Natural killer cell treated with Interleukin-12 subunit alpha and Interleukin-12 subunit beta and Interleukin-15 and Interleukin-18, amount 100 ng/mL, for 72 hours (primary cell): ENCODE measurements at regions not wholly inside any gene's neighbourhood (a gene's known extent, or its start where the extent isn't known, plus 50 kb on each side); places are given as distances from the start of the nearest gene placed in this dataset.
A peak's percentile ranks its signal among the peaks of the same experiment; 100 is the strongest.

Source experiments
- ATAC-seq, 2 donors: fragments of 150-1000 bp; cut with Tn5 transposase in 1 of 2; sonication (Bioruptor Pico), chemical (Tn5 transposase) in 1 of 2; 2 replicates each; pipeline ENCODE4 v1.10.0; 2021
- DNase-seq: peaks from one replicate; pipeline ENCODE4 v3.0.0; 2022; ENCODE audit warnings: low spot score
- H3K27ac Mint-ChIP-seq, 2 donors: 1 replicate in 1 of 2; 2 replicates in 1 of 2; pipeline ENCODE4 v1.8.0; 2022; ENCODE audit warnings: mixed read lengths in 2 of 2, mild to moderate bottlenecking in 1 of 2, moderate library complexity in 1 of 2
- H3K27me3 Mint-ChIP-seq, 2 donors: 1 replicate in 1 of 2; 2 replicates in 1 of 2; pipeline ENCODE4 v1.8.0; 2022; ENCODE audit warnings: mixed read lengths in 2 of 2
- H3K36me3 Mint-ChIP-seq: one replicate; pipeline ENCODE4 v1.8.0; 2022; ENCODE audit warnings: mixed read lengths
- H3K4me1 Mint-ChIP-seq, 2 donors: 1 replicate in 1 of 2; 2 replicates in 1 of 2; pipeline ENCODE4 v1.8.0; 2022; ENCODE audit warnings: low read depth in 2 of 2, mixed read lengths in 2 of 2, mild to moderate bottlenecking in 1 of 2
- H3K4me3 Mint-ChIP-seq: one replicate; pipeline ENCODE4 v1.8.0; 2022; ENCODE audit warnings: mixed read lengths
- H3K9me3 Mint-ChIP-seq: 2 replicates; pipeline ENCODE4 v1.8.0; 2022; ENCODE audit warnings: mixed read lengths

- Mint-ChIP-seq H3K27ac (no peak overlapping the region), H3K9me3 (no peaks in the 10 kb centered on the region), H3K4me1 (no peaks in the 10 kb centered on the region), H3K27me3 (peaks cover 5 to 15% of the 10 kb centered on the region in 2 donors), H3K36me3 (no peaks in the 10 kb centered on the region), H3K4me3 (no peak overlapping the region)
- ATAC-seq (peak in 1 of 2 donors; percentile 20), DNase-seq (no peak)
Measured at GRCh38 chr5:158534203-158534602, 565.5 kb downstream of the EBF1 start.

- Mint-ChIP-seq H3K36me3 (no peaks in the 10 kb centered on the region), H3K27ac (no peak overlapping the region), H3K4me1 (no peaks in the 10 kb centered on the region), H3K27me3 (peaks cover 5 to 15% of the 10 kb centered on the region in 2 donors), H3K4me3 (no peak overlapping the region), H3K9me3 (no peaks in the 10 kb centered on the region)
- DNase-seq (no peak), ATAC-seq (no peak)
Measured at GRCh38 chr5:158532739-158533138, 567.0 kb downstream of the EBF1 start.

- H3K4me1 Mint-ChIP-seq = no peaks in the 10 kb centered on the region
- no peak overlapping the region for H3K27ac Mint-ChIP-seq
- H3K4me3 Mint-ChIP-seq = no peak overlapping the region
- DNase-seq = no peak
- peaks cover 5 to 9% of the 10 kb centered on the region in 2 donors for H3K27me3 Mint-ChIP-seq
- ATAC-seq = no peak
- no peaks in the 10 kb centered on the region for H3K9me3 Mint-ChIP-seq
- H3K36me3 Mint-ChIP-seq = no peaks in the 10 kb centered on the region
Measured at GRCh38 chr5:158531860-158532259, 567.9 kb downstream of the EBF1 start.

GRCh38 chr5:158530115-158530514 is 569.6 kb downstream of the EBF1 start:
- Mint-ChIP-seq H3K27me3 (peaks cover 3 to 5% of the 10 kb centered on the region in 2 donors), H3K36me3 (no peaks in the 10 kb centered on the region), H3K27ac (no peak overlapping the region), H3K4me3 (no peak overlapping the region), H3K4me1 (no peaks in the 10 kb centered on the region), H3K9me3 (peaks cover 3% of the 10 kb centered on the region)
- no peak for ATAC-seq
- DNase-seq = no peak

GRCh38 chr5:158529454-158529853 is 570.3 kb downstream of the EBF1 start:
- peaks cover 3% of the 10 kb centered on the region for H3K9me3 Mint-ChIP-seq
- H3K27me3 Mint-ChIP-seq = peaks cover 3 to 5% of the 10 kb centered on the region in 2 donors
- no peaks in the 10 kb centered on the region for H3K36me3 Mint-ChIP-seq
- no peak overlapping the region for H3K4me3 Mint-ChIP-seq
- H3K27ac Mint-ChIP-seq = no peak overlapping the region
- DNase-seq = no peak
- no peak for ATAC-seq
- no peaks in the 10 kb centered on the region for H3K4me1 Mint-ChIP-seq

- Mint-ChIP-seq H3K9me3 (peaks cover 3% of the 10 kb centered on the region), H3K4me1 (no peaks in the 10 kb centered on the region)
Measured at GRCh38 chr5:158525663-158526062, 574.1 kb downstream of the EBF1 start.

GRCh38 chr5:158524070-158524469 is 575.6 kb downstream of the EBF1 start:
- H3K4me3 Mint-ChIP-seq = no peak overlapping the region
- H3K9me3 Mint-ChIP-seq = peaks cover 3% of the 10 kb centered on the region
- no peak for ATAC-seq

More at GRCh38 chr5:158525663-158526062, 574.1 kb downstream of the EBF1 start:
- DNase-seq (no peak), ATAC-seq (no peak)
- no peaks in the 10 kb centered on the region for H3K36me3 Mint-ChIP-seq
- H3K4me3 Mint-ChIP-seq = no peak overlapping the region
- no peaks in the 10 kb centered on the region for H3K27me3 Mint-ChIP-seq
- H3K27ac Mint-ChIP-seq = no peak overlapping the region

GRCh38 chr5:158522776-158523175 is 576.9 kb downstream of the EBF1 start:
- Mint-ChIP-seq H3K4me3 (no peak overlapping the region), H3K4me1 (no peaks in the 10 kb centered on the region), H3K36me3 (no peaks in the 10 kb centered on the region), H3K27me3 (no peaks in the 10 kb centered on the region), H3K9me3 (peaks cover 3% of the 10 kb centered on the region), H3K27ac (no peak overlapping the region)
- ATAC-seq (no peak), DNase-seq (no peak)

More at GRCh38 chr5:158524070-158524469, 575.6 kb downstream of the EBF1 start:
- H3K27me3 Mint-ChIP-seq = no peaks in the 10 kb centered on the region
- no peak overlapping the region for H3K27ac Mint-ChIP-seq
- no peaks in the 10 kb centered on the region for H3K4me1 Mint-ChIP-seq
- no peak for DNase-seq
- H3K36me3 Mint-ChIP-seq = no peaks in the 10 kb centered on the region

GRCh38 chr5:158521995-158522394 is 577.7 kb downstream of the EBF1 start:
- H3K27ac Mint-ChIP-seq = no peak overlapping the region
- no peaks in the 10 kb centered on the region for H3K36me3 Mint-ChIP-seq
- no peaks in the 10 kb centered on the region for H3K27me3 Mint-ChIP-seq
- no peak for ATAC-seq
- peaks cover 3% of the 10 kb centered on the region for H3K9me3 Mint-ChIP-seq
- no peak overlapping the region for H3K4me3 Mint-ChIP-seq
- DNase-seq = no peak
- no peaks in the 10 kb centered on the region for H3K4me1 Mint-ChIP-seq

GRCh38 chr5:158519433-158520021 is 580.2 kb downstream of the EBF1 start:
- Mint-ChIP-seq H3K4me3 (no peak overlapping the region), H3K9me3 (no peaks in the 10 kb centered on the region), H3K4me1 (no peaks in the 10 kb centered on the region), H3K27ac (no peak overlapping the region), H3K36me3 (no peaks in the 10 kb centered on the region), H3K27me3 (no peaks in the 10 kb centered on the region)
- DNase-seq (no peak), ATAC-seq (no peak)

- Mint-ChIP-seq H3K27me3 (peaks cover 0 to 4% of the 10 kb centered on the region in 2 donors), H3K4me3 (no peak overlapping the region), H3K4me1 (peaks cover 5 to 9% of the 10 kb centered on the region in 2 donors), H3K9me3 (no peaks in the 10 kb centered on the region), H3K27ac (no peak overlapping the region), H3K36me3 (no peaks in the 10 kb centered on the region)
- ATAC-seq = no peak
- DNase-seq = no peak
Measured at GRCh38 chr5:158516521-158516920, 583.2 kb downstream of the EBF1 start.

GRCh38 chr5:158514986-158515359 is 584.7 kb downstream of the EBF1 start:
- Mint-ChIP-seq H3K4me1 (peaks cover 5 to 9% of the 10 kb centered on the region in 2 donors), H3K4me3 (no peak overlapping the region), H3K36me3 (no peaks in the 10 kb centered on the region), H3K27me3 (peaks cover 0 to 4% of the 10 kb centered on the region in 2 donors), H3K27ac (no peak overlapping the region), H3K9me3 (no peaks in the 10 kb centered on the region)
- ATAC-seq (no peak), DNase-seq (no peak)

- Mint-ChIP-seq H3K9me3 (no peaks in the 10 kb centered on the region), H3K36me3 (no peaks in the 10 kb centered on the region), H3K27ac (no peak overlapping the region), H3K4me1 (peaks cover 5 to 9% of the 10 kb centered on the region in 2 donors), H3K4me3 (no peak overlapping the region), H3K27me3 (peaks cover 0 to 4% of the 10 kb centered on the region in 2 donors)
- ATAC-seq (no peak), DNase-seq (no peak)
Measured at GRCh38 chr5:158514319-158514985, 585.3 kb downstream of the EBF1 start.

- Mint-ChIP-seq H3K9me3 (no peaks in the 10 kb centered on the region), H3K4me3 (no peak overlapping the region), H3K27ac (no peak overlapping the region)
Measured at GRCh38 chr5:158513490-158514318, 586.0 kb downstream of the EBF1 start.

More at GRCh38 chr5:158513490-158514318, 586.0 kb downstream of the EBF1 start:
- Mint-ChIP-seq H3K36me3 (no peaks in the 10 kb centered on the region), H3K4me1 (peaks cover 5 to 9% of the 10 kb centered on the region in 2 donors), H3K27me3 (peaks cover 0 to 4% of the 10 kb centered on the region in 2 donors)
- DNase-seq (no peak), ATAC-seq (no peak)
